ENCODE measurements at regions not wholly inside any gene's neighbourhood (a gene's known extent, or its start where the extent isn't known, plus 50 kb on each side); places are given as distances from the start of the nearest gene placed in this dataset.

DNA sequence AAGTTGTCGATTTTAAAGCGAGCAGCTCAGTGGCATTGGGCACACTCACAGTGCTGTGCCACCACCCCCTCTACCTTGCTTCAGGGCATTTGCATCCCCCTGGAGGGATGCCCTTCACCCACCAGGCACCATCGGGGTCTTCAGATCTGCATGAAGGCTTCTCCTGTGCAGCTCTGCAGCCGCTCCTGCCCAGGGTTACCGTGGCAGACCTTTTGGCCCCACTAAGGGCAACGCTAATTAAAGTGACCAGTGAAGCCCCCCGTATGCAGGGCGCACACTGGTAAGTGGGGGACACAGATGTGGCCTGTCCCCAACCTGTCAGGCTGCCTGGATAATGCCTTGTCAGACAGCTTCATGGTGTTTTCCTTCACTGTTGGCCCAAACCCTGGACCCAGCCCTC lies 1117.7 kb downstream of the BRD1 start:
- TF ChIP-seq, protein P1, sequence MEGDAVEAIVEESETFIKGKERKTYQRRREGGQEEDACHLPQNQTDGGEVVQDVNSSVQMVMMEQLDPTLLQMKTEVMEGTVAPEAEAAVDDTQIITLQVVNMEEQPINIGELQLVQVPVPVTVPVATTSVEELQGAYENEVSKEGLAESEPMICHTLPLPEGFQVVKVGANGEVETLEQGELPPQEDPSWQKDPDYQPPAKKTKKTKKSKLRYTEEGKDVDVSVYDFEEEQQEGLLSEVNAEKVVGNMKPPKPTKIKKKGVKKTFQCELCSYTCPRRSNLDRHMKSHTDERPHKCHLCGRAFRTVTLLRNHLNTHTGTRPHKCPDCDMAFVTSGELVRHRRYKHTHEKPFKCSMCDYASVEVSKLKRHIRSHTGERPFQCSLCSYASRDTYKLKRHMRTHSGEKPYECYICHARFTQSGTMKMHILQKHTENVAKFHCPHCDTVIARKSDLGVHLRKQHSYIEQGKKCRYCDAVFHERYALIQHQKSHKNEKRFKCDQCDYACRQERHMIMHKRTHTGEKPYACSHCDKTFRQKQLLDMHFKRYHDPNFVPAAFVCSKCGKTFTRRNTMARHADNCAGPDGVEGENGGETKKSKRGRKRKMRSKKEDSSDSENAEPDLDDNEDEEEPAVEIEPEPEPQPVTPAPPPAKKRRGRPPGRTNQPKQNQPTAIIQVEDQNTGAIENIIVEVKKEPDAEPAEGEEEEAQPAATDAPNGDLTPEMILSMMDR (IDR thresholded peaks at IDR 0.05 in 2 of 3, conservative IDR thresholded peaks at IDR 0.05 in 1 of 3; ENCODE audit: borderline replicate concordance in 1 of 3, insufficient read depth in 1 of 3, low read depth in 2 of 3, low read length in 2 of 3) = no peak
- TF ChIP-seq ZFX (IDR thresholded peaks at IDR 0.05) (no peak), MAX (IDR thresholded peaks at IDR 0.05) (no peak), EZH2 (IDR thresholded peaks at IDR 0.05) (no peak), EZH2phosphoT487 (IDR thresholded peaks at IDR 0.05; ENCODE audit: borderline replicate concordance) (no peak), POLR2A (IDR thresholded peaks at IDR 0.05; ENCODE audit: borderline replicate concordance, extremely low read depth, insufficient read depth, insufficient read length) (no peak), ZBTB33 (IDR thresholded peaks at IDR 0.05; ENCODE audit: extremely low read depth, insufficient replicate concordance, low read length) (no peak), EGR1 (IDR thresholded peaks at IDR 0.05; ENCODE audit: low read depth) (no peak), POLR2AphosphoS5 (IDR thresholded peaks at IDR 0.05; ENCODE audit: low read depth, low read length) (no peak)
- TF ChIP-seq, protein P2, sequence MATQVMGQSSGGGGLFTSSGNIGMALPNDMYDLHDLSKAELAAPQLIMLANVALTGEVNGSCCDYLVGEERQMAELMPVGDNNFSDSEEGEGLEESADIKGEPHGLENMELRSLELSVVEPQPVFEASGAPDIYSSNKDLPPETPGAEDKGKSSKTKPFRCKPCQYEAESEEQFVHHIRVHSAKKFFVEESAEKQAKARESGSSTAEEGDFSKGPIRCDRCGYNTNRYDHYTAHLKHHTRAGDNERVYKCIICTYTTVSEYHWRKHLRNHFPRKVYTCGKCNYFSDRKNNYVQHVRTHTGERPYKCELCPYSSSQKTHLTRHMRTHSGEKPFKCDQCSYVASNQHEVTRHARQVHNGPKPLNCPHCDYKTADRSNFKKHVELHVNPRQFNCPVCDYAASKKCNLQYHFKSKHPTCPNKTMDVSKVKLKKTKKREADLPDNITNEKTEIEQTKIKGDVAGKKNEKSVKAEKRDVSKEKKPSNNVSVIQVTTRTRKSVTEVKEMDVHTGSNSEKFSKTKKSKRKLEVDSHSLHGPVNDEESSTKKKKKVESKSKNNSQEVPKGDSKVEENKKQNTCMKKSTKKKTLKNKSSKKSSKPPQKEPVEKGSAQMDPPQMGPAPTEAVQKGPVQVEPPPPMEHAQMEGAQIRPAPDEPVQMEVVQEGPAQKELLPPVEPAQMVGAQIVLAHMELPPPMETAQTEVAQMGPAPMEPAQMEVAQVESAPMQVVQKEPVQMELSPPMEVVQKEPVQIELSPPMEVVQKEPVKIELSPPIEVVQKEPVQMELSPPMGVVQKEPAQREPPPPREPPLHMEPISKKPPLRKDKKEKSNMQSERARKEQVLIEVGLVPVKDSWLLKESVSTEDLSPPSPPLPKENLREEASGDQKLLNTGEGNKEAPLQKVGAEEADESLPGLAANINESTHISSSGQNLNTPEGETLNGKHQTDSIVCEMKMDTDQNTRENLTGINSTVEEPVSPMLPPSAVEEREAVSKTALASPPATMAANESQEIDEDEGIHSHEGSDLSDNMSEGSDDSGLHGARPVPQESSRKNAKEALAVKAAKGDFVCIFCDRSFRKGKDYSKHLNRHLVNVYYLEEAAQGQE (IDR thresholded peaks at IDR 0.05; ENCODE audit: low read depth) = no peak
